ENCODE measurements at regions not wholly inside any gene's neighbourhood (a gene's known extent, or its start where the extent isn't known, plus 50 kb on each side); places are given as distances from the start of the nearest gene placed in this dataset.

GRCh38 chr16:59195242-59195641 is 461.1 kb upstream of the GOT2 start:
- ChIA-PET RAD21 (ENCODE audit: unreplicated experiment) (no interaction called here), CTCF (no interaction called here), SMC1A (ENCODE audit: uncharacterized antibody, unreplicated experiment) (no interaction called here), POLR2A (no interaction called here)
- in situ Hi-C loops (cut with MboI) (no loop called here), intact Hi-C loops (cut with micrococcal nuclease; ENCODE audit: unreplicated experiment) (no loop called here)
- no peaks in the 10 kb centered on the region for H4K20me1 ChIP-seq (ENCODE audit: control insufficient read depth, insufficient read depth)
- no peaks in the 10 kb centered on the region for H3K79me2 ChIP-seq (ENCODE audit: control insufficient read depth, insufficient read depth, low read length)
- no peak overlapping the region for H3K27ac ChIP-seq (ENCODE audit: control insufficient read depth, insufficient read depth)
- ATAC-seq = no peak
- no peak overlapping the region for H3K9ac ChIP-seq (ENCODE audit: control insufficient read depth, insufficient read depth, low read length)
- no peak for DNase-seq (ENCODE audit: low read depth, low spot score)
- WGBS (ENCODE audit: insufficient coverage, insufficient replicate concordance, low lambda C conversion rate, missing lambda C conversion rate) = 0% methylated on average over 2 of the region's 2 CpGs
- H3K9me3 ChIP-seq (replicated peaks; ENCODE audit: control insufficient read depth, insufficient read depth, low read length) = no peaks in the 10 kb centered on the region
- H3K36me3 ChIP-seq (ENCODE audit: control insufficient read depth in 2 of 2, insufficient read depth in 2 of 2, low read length in 1 of 2) = no peaks in the 10 kb centered on the region
- FAIRE-seq = no peak
- BruUV-seq (replicated peaks) = no TSS peak
- no peaks in the 10 kb centered on the region for H3K27me3 ChIP-seq (replicated peaks in 1 of 2; ENCODE audit: control insufficient read depth in 2 of 2, insufficient read depth in 2 of 2, low read length in 1 of 2)
- TF ChIP-seq CEBPZ (IDR thresholded peaks at IDR 0.05; ENCODE audit: low read depth, low read length) = no peak
- no peak for TF ChIP-seq NFIC (IDR thresholded peaks at IDR 0.05; ENCODE audit: low read depth, low read length)
- no peak for TF ChIP-seq NFYB (IDR thresholded peaks at IDR 0.05; ENCODE audit: insufficient read depth, low read depth, low read length)
- no peak for TF ChIP-seq ZBTB33 (IDR thresholded peaks at IDR 0.05)
- TF ChIP-seq NKRF (conservative IDR thresholded peaks at IDR 0.05) = no peak
- TF ChIP-seq CHD2 (IDR thresholded peaks at IDR 0.05; ENCODE audit: borderline replicate concordance, low read depth, low read length) = no peak
- TF ChIP-seq ATF7 (IDR thresholded peaks at IDR 0.05; ENCODE audit: low read depth) = peak; percentile 44
- no peak overlapping the region for H3K4me3 ChIP-seq
- H2AFZ ChIP-seq (ENCODE audit: control insufficient read depth, low read depth, low read length) = no peak overlapping the region
- H3K4me1 ChIP-seq (ENCODE audit: control insufficient read depth, insufficient read depth, low read length) = no peaks in the 10 kb centered on the region
- H3K4me2 ChIP-seq (ENCODE audit: control insufficient read depth, insufficient read depth) = no peak overlapping the region
